GM10266 (cell line): ENCODE measurements at regions not wholly inside any gene's neighbourhood (a gene's known extent, or its start where the extent isn't known, plus 50 kb on each side); places are given as distances from the start of the nearest gene placed in this dataset.

Experiments used
- DNase-seq: peaks from one replicate; pipeline ENCODE4 v3.0.0; 2012; ENCODE audit errors: extremely low spot score
- TF ChIP-seq, protein P1 (sequence below): IDR thresholded peaks from 2 replicates; pipeline ENCODE4 v1.5.1; 2012; ENCODE audit warnings: mild to moderate bottlenecking, low read depth; ENCODE audit not compliant: control insufficient read depth, insufficient read depth; ENCODE audit errors: missing control alignments

DNA sequence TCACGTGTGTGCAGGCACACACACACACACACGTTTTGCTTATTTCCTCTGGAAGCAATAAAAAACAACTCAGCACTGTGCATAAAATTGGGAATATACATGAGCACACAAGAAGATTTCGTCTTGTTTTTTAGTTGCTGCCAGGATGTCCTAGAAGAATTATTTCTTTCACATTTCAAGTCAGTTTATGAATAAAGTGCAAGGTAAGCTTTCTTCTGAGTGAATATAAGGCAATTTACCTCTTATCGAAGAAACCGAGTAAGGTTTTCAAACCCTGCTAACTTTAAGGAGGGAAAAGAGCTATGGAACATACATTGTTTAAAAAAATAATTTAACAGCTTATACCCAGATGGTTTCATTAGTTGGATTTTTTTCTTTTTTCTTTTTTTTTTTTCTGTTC is 855.4 kb upstream of the NR2F2 start:
- TF ChIP-seq, protein P1, sequence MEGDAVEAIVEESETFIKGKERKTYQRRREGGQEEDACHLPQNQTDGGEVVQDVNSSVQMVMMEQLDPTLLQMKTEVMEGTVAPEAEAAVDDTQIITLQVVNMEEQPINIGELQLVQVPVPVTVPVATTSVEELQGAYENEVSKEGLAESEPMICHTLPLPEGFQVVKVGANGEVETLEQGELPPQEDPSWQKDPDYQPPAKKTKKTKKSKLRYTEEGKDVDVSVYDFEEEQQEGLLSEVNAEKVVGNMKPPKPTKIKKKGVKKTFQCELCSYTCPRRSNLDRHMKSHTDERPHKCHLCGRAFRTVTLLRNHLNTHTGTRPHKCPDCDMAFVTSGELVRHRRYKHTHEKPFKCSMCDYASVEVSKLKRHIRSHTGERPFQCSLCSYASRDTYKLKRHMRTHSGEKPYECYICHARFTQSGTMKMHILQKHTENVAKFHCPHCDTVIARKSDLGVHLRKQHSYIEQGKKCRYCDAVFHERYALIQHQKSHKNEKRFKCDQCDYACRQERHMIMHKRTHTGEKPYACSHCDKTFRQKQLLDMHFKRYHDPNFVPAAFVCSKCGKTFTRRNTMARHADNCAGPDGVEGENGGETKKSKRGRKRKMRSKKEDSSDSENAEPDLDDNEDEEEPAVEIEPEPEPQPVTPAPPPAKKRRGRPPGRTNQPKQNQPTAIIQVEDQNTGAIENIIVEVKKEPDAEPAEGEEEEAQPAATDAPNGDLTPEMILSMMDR, result no peak
- DNase-seq, result no peak

DNA sequence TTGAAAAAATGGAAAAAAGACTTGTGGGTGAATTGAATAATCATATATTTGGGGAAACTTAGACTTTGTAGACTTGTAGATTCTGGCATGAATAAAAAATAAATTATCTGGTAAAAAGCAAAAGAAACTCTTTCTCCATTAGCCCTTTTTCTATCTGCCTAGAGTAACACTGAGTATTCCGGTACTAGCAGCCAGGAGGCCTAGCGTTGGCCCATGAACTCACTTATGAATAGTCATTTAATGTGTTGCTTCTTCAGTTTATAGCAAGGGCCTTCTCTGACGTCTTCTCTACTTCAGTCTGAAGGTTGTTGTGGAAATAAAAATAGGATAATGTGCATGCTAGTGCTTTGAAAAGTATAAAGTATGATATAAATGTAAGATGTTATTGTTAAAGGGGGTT is 851.2 kb upstream of the NR2F2 start:
- TF ChIP-seq, protein P1, result no peak

DNA sequence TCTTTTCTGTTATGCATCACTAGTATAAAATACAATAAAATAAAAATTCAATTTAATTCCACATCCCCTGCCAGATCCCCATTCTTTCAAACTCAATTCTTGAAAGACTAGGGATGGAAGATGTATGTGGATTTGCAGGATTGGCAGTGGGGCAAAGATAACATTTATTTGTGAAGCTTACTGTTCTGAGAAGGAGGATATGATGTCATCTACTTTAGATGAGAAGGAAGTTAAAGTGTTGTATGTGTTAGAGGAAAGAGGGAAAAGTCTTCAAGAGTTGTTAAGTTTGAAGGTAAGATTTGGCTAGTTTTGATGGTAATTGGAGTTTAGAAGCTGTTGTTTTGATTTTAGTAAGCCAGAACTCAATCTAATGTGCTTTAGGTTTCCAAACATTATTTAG is 845.1 kb upstream of the NR2F2 start:
- TF ChIP-seq, protein P1, result no peak
- no peak for DNase-seq

More for the DNA sequence above, 851.2 kb upstream of the NR2F2 start:
- DNase-seq, result no peak

GRCh38 chr15:95486224-95486623 is 844.3 kb upstream of the NR2F2 start:
- TF ChIP-seq, protein P1, result no peak
- no peak for DNase-seq

DNA sequence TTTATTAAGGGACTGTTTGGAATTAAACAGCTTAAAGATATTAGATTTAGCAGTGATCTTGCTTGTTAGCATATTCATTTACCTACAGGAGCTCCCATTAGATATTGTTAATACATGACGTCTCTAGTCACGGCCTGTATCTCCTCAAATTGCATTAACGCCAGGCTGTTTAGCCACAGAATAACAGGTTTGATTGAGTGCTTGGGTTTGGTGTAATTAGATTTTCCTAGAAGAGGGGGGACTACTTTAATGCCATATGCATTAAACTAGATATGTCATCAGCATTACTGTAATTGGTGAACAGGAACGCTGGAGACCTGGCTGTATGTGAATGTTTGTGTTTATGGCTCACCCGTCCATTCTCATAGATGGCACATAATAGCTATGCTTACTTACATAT is 841.4 kb upstream of the NR2F2 start:
- no peak for DNase-seq
- TF ChIP-seq, protein P1, result no peak

DNA sequence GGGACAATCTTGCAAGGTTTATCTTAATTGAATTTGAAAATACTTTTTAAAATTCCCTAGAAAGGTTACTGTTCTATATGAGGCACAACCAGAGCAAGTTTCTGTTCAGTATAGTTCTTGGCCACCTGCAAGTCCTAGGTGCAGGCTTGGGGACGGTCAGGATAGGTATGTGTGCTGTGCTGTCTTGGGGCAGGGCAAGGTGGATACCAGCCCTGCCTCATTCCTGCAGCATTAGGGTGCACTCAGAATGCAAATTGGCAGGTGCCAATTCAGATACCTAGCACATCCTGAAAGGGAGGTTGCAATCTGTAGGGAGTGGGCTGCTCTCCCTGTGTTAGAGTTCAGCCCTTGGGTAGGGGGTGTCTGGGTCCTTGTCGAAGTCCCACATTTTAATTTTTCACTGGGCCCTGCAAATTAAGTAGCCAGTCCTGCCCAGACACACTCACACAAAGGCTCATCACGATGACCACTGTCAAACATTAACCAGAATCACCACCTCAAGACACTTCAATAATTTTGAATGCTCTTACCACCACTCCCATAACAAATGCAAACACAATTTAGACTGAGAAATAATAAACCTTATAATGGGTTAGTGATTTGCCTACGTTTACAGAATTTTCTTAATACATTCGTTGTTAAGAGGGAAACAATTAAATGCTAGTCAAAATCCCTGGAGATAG is 838.0 kb upstream of the NR2F2 start:
- TF ChIP-seq, protein P1, result no peak
- DNase-seq, result no peak

DNA sequence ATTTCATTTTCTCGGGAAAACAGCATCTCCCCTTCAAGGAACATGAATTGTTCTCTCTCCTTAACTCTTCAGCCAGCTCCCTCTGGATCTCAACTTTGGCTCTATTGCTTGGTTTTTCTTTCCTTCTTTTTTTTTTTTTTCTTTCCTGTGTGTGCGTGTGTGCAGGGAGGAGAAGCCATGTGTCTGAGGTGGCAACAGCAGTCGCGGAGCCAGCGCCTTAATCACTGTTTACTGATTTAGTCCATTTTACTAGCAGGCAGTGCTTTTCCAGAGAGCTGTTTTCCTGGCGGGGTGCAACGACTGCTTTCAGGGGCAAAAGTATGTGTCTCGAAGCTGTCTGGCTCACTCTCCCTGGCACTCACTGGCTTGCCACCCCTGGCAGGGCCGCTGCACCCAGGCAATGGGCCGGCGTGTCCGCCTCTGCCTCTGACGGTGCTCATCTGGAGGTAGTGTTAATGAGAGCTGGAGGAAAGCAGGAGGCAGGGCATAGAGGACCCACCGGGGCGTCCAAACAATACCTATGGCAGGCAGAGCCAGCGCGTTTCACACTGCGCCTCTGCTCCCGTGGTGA is 835.4 kb upstream of the NR2F2 start:
- TF ChIP-seq, protein P1, result no peak
- DNase-seq, result no peak
